ENCODE measurements at regions not wholly inside any gene's neighbourhood (a gene's known extent, or its start where the extent isn't known, plus 50 kb on each side); places are given as distances from the start of the nearest gene placed in this dataset.
A peak's percentile ranks its signal among the peaks of the same experiment; 100 is the strongest.
"Not testable (repeated sequence)": the region's sequence is repeated elsewhere in the genome, so short reads cannot be mapped to it uniquely, and the experiment has no call there.

GRCh38 chrX:39251995-39252394 lies 450.7 kb downstream of the MID1IP1 start:
- DNase-seq (ENCODE audit: insufficient read length) (no peak), FAIRE-seq (peak; percentile 40)
- TF ChIP-seq POLR2AphosphoS5 (IDR thresholded peaks at IDR 0.05; ENCODE audit: low read depth, low read length): no peak
- TF ChIP-seq POLR2A (IDR thresholded peaks at IDR 0.05; ENCODE audit: low read depth, low read length): no peak
- no peak for TF ChIP-seq TAF1 (IDR thresholded peaks at IDR 0.05; ENCODE audit: borderline replicate concordance, low read depth, low read length)

GRCh38 chrX:39253551-39253950 lies 452.3 kb downstream of the MID1IP1 start:
- DNase-seq (ENCODE audit: insufficient read length): no peak
- no peak for FAIRE-seq
- no peak for TF ChIP-seq POLR2A (IDR thresholded peaks at IDR 0.05; ENCODE audit: low read depth, low read length)
- no peak for TF ChIP-seq POLR2AphosphoS5 (IDR thresholded peaks at IDR 0.05; ENCODE audit: low read depth, low read length)
- TF ChIP-seq TAF1 (IDR thresholded peaks at IDR 0.05; ENCODE audit: borderline replicate concordance, low read depth, low read length): no peak

GRCh38 chrX:39258331-39258730 lies 457.1 kb downstream of the MID1IP1 start:
- FAIRE-seq (no peak), DNase-seq (ENCODE audit: insufficient read length) (no peak)
- TF ChIP-seq POLR2A (IDR thresholded peaks at IDR 0.05; ENCODE audit: low read depth, low read length) (no peak), POLR2AphosphoS5 (IDR thresholded peaks at IDR 0.05; ENCODE audit: low read depth, low read length) (no peak), TAF1 (IDR thresholded peaks at IDR 0.05; ENCODE audit: borderline replicate concordance, low read depth, low read length) (no peak)

GRCh38 chrX:39260965-39261364 lies 459.7 kb downstream of the MID1IP1 start:
- DNase-seq (ENCODE audit: insufficient read length) (no peak), FAIRE-seq (no peak)
- TF ChIP-seq POLR2AphosphoS5 (IDR thresholded peaks at IDR 0.05; ENCODE audit: low read depth, low read length): no peak
- no peak for TF ChIP-seq POLR2A (IDR thresholded peaks at IDR 0.05; ENCODE audit: low read depth, low read length)
- no peak for TF ChIP-seq TAF1 (IDR thresholded peaks at IDR 0.05; ENCODE audit: borderline replicate concordance, low read depth, low read length)

GRCh38 chrX:39261446-39262147 lies 460.3 kb downstream of the MID1IP1 start:
- FAIRE-seq (peak; percentile 56), DNase-seq (ENCODE audit: insufficient read length) (no peak)
- TF ChIP-seq POLR2AphosphoS5 (IDR thresholded peaks at IDR 0.05; ENCODE audit: low read depth, low read length) (no peak), TAF1 (IDR thresholded peaks at IDR 0.05; ENCODE audit: borderline replicate concordance, low read depth, low read length) (no peak)

- TF ChIP-seq POLR2AphosphoS5 (IDR thresholded peaks at IDR 0.05; ENCODE audit: low read depth, low read length) (no peak), POLR2A (IDR thresholded peaks at IDR 0.05; ENCODE audit: low read depth, low read length) (no peak), TAF1 (IDR thresholded peaks at IDR 0.05; ENCODE audit: borderline replicate concordance, low read depth, low read length) (no peak)
- FAIRE-seq (no peak), DNase-seq (ENCODE audit: insufficient read length) (no peak)
These were observed 461.4 kb downstream of the MID1IP1 start for GRCh38 chrX:39262641-39263040.

- DNase-seq (ENCODE audit: insufficient read length): no peak
- no peak for FAIRE-seq
- TF ChIP-seq POLR2A (IDR thresholded peaks at IDR 0.05; ENCODE audit: low read depth, low read length) (no peak), TAF1 (IDR thresholded peaks at IDR 0.05; ENCODE audit: borderline replicate concordance, low read depth, low read length) (no peak), POLR2AphosphoS5 (IDR thresholded peaks at IDR 0.05; ENCODE audit: low read depth, low read length) (no peak)
These were observed 462.8 kb downstream of the MID1IP1 start for GRCh38 chrX:39264023-39264422.

GRCh38 chrX:39267176-39267575 lies 465.9 kb downstream of the MID1IP1 start:
- TF ChIP-seq POLR2A (IDR thresholded peaks at IDR 0.05; ENCODE audit: low read depth, low read length): no peak
- no peak for TF ChIP-seq TAF1 (IDR thresholded peaks at IDR 0.05; ENCODE audit: borderline replicate concordance, low read depth, low read length)
- TF ChIP-seq POLR2AphosphoS5 (IDR thresholded peaks at IDR 0.05; ENCODE audit: low read depth, low read length): no peak

GRCh38 chrX:39268207-39268606 lies 466.9 kb downstream of the MID1IP1 start:
- DNase-seq (ENCODE audit: insufficient read length) (no peak), FAIRE-seq (no peak)
- TF ChIP-seq TAF1 (IDR thresholded peaks at IDR 0.05; ENCODE audit: borderline replicate concordance, low read depth, low read length) (no peak), POLR2AphosphoS5 (IDR thresholded peaks at IDR 0.05; ENCODE audit: low read depth, low read length) (no peak), POLR2A (IDR thresholded peaks at IDR 0.05; ENCODE audit: low read depth, low read length) (no peak)

More at GRCh38 chrX:39267176-39267575, 465.9 kb downstream of the MID1IP1 start:
- DNase-seq (ENCODE audit: insufficient read length): no peak
- FAIRE-seq: no peak

- FAIRE-seq: no peak
- TF ChIP-seq POLR2AphosphoS5 (IDR thresholded peaks at IDR 0.05; ENCODE audit: low read depth, low read length): no peak
These were observed 474.3 kb downstream of the MID1IP1 start for GRCh38 chrX:39275500-39276068.

GRCh38 chrX:39277685-39278390 lies 476.6 kb downstream of the MID1IP1 start:
- not testable (repeated sequence) for FAIRE-seq; DNase-seq (ENCODE audit: insufficient read length)

More at GRCh38 chrX:39275500-39276068, 474.3 kb downstream of the MID1IP1 start:
- no peak for DNase-seq (ENCODE audit: insufficient read length)

- FAIRE-seq (no peak), DNase-seq (ENCODE audit: insufficient read length) (no peak)
- no peak for TF ChIP-seq POLR2A (IDR thresholded peaks at IDR 0.05; ENCODE audit: low read depth, low read length)
- no peak for TF ChIP-seq TAF1 (IDR thresholded peaks at IDR 0.05; ENCODE audit: borderline replicate concordance, low read depth, low read length)
- no peak for TF ChIP-seq POLR2AphosphoS5 (IDR thresholded peaks at IDR 0.05; ENCODE audit: low read depth, low read length)
These were observed 482.0 kb downstream of the MID1IP1 start for GRCh38 chrX:39283239-39283638.

All from GM12892 (cell line).